ENCODE measurements at regions not wholly inside any gene's neighbourhood (a gene's known extent, or its start where the extent isn't known, plus 50 kb on each side); places are given as distances from the start of the nearest gene placed in this dataset.

GRCh38 chr13:79663977-79664636 lies 183.2 kb downstream of the NDFIP2 start:
- TF ChIP-seq SIN3A (IDR thresholded peaks at IDR 0.05; ENCODE audit: borderline replicate concordance, insufficient read depth, low read length), result no peak
- TF ChIP-seq POLR2AphosphoS5 (IDR thresholded peaks at IDR 0.05; ENCODE audit: low read depth, low read length), result no peak
- no peak for TF ChIP-seq FOXP2 (optimal IDR thresholded peaks at IDR 0.05; ENCODE audit: borderline replicate concordance, extremely low read depth, extremely low read length, insufficient read depth)
- TF ChIP-seq REST (IDR thresholded peaks at IDR 0.05; ENCODE audit: insufficient read depth in 1 of 2, low read depth in 2 of 2, low read length in 2 of 2), result no peak
- TF ChIP-seq TAF1 (IDR thresholded peaks at IDR 0.05; ENCODE audit: borderline replicate concordance, insufficient read depth, low read length), result no peak

GRCh38 chr13:79663435-79663834 lies 182.5 kb downstream of the NDFIP2 start:
- TF ChIP-seq REST (IDR thresholded peaks at IDR 0.05; ENCODE audit: insufficient read depth in 1 of 2, low read depth in 2 of 2, low read length in 2 of 2) (no peak), TAF1 (IDR thresholded peaks at IDR 0.05; ENCODE audit: borderline replicate concordance, insufficient read depth, low read length) (no peak), FOXP2 (optimal IDR thresholded peaks at IDR 0.05; ENCODE audit: borderline replicate concordance, extremely low read depth, extremely low read length, insufficient read depth) (no peak), POLR2AphosphoS5 (IDR thresholded peaks at IDR 0.05; ENCODE audit: low read depth, low read length) (no peak), SIN3A (IDR thresholded peaks at IDR 0.05; ENCODE audit: borderline replicate concordance, insufficient read depth, low read length) (no peak)

GRCh38 chr13:79662882-79663281 lies 181.9 kb downstream of the NDFIP2 start:
- no peak for TF ChIP-seq SIN3A (IDR thresholded peaks at IDR 0.05; ENCODE audit: borderline replicate concordance, insufficient read depth, low read length)
- no peak for TF ChIP-seq TAF1 (IDR thresholded peaks at IDR 0.05; ENCODE audit: borderline replicate concordance, insufficient read depth, low read length)
- no peak for TF ChIP-seq FOXP2 (optimal IDR thresholded peaks at IDR 0.05; ENCODE audit: borderline replicate concordance, extremely low read depth, extremely low read length, insufficient read depth)
- TF ChIP-seq REST (IDR thresholded peaks at IDR 0.05; ENCODE audit: insufficient read depth in 1 of 2, low read depth in 2 of 2, low read length in 2 of 2), result no peak
- TF ChIP-seq POLR2AphosphoS5 (IDR thresholded peaks at IDR 0.05; ENCODE audit: low read depth, low read length), result no peak

- TF ChIP-seq FOXP2 (optimal IDR thresholded peaks at IDR 0.05; ENCODE audit: borderline replicate concordance, extremely low read depth, extremely low read length, insufficient read depth) (no peak), SIN3A (IDR thresholded peaks at IDR 0.05; ENCODE audit: borderline replicate concordance, insufficient read depth, low read length) (no peak), REST (IDR thresholded peaks at IDR 0.05; ENCODE audit: insufficient read depth in 1 of 2, low read depth in 2 of 2, low read length in 2 of 2) (no peak), POLR2AphosphoS5 (IDR thresholded peaks at IDR 0.05; ENCODE audit: low read depth, low read length) (no peak), TAF1 (IDR thresholded peaks at IDR 0.05; ENCODE audit: borderline replicate concordance, insufficient read depth, low read length) (no peak)
These were observed 179.4 kb downstream of the NDFIP2 start for GRCh38 chr13:79660361-79660760.

Data from PFSK-1 (cell line).